GM21737 (cell line): ENCODE measurements at regions not wholly inside any gene's neighbourhood (a gene's known extent, or its start where the extent isn't known, plus 50 kb on each side); places are given as distances from the start of the nearest gene placed in this dataset.

ENCODE experiments used
- ATAC-seq: cut with Tn5 transposase; IDR thresholded peaks from one replicate; pipeline ENCODE4 v1.9.1; 2021; ENCODE audit warnings: mild to moderate bottlenecking, moderate library complexity; ENCODE audit not compliant: unreplicated experiment

GRCh38 chr20:39394461-39394860 is 432.3 kb downstream of the DHX35 start:
- ATAC-seq: no peak

GRCh38 chr20:39390186-39390585 is 428.0 kb downstream of the DHX35 start:
- ATAC-seq: no peak

GRCh38 chr20:39381595-39381994 is 419.5 kb downstream of the DHX35 start:
- ATAC-seq: no peak

- no peak for ATAC-seq
These were observed 416.6 kb downstream of the DHX35 start for GRCh38 chr20:39378776-39379175.

GRCh38 chr20:39376788-39377187 is 414.6 kb downstream of the DHX35 start:
- ATAC-seq: no peak

- no peak for ATAC-seq
These were observed 402.2 kb downstream of the DHX35 start for GRCh38 chr20:39364320-39364719.

- no peak for ATAC-seq
These were observed 398.0 kb downstream of the DHX35 start for GRCh38 chr20:39359981-39360620.

- no peak for ATAC-seq
These were observed 395.9 kb downstream of the DHX35 start for GRCh38 chr20:39358052-39358451.

- ATAC-seq: no peak
These were observed 394.8 kb downstream of the DHX35 start for GRCh38 chr20:39356908-39357307.

- ATAC-seq: no peak
These were observed 387.1 kb downstream of the DHX35 start for GRCh38 chr20:39349240-39349639.

GRCh38 chr20:39347626-39348025 is 385.5 kb downstream of the DHX35 start:
- no peak for ATAC-seq

GRCh38 chr20:39342463-39342862 is 380.3 kb downstream of the DHX35 start:
- no peak for ATAC-seq

GRCh38 chr20:39338469-39339376 is 376.6 kb downstream of the DHX35 start:
- peak; percentile 92 for ATAC-seq

GRCh38 chr20:39333211-39333610 is 371.1 kb downstream of the DHX35 start:
- ATAC-seq: no peak

- ATAC-seq: no peak
These were observed 366.2 kb downstream of the DHX35 start for GRCh38 chr20:39328347-39328746.

- ATAC-seq: no peak
These were observed 363.9 kb downstream of the DHX35 start for GRCh38 chr20:39326050-39326449.

GRCh38 chr20:39318911-39319310 is 356.8 kb downstream of the DHX35 start:
- no peak for ATAC-seq

GRCh38 chr20:39312676-39313075 is 350.5 kb downstream of the DHX35 start:
- ATAC-seq: no peak

- ATAC-seq: no peak
These were observed 349.8 kb downstream of the DHX35 start for GRCh38 chr20:39311851-39312506.

- ATAC-seq: no peak
These were observed 348.3 kb downstream of the DHX35 start for GRCh38 chr20:39310363-39310995.

- ATAC-seq: no peak
These were observed 347.3 kb downstream of the DHX35 start for GRCh38 chr20:39309458-39309857.
